HG03520 (cell line): ENCODE measurements at regions not wholly inside any gene's neighbourhood (a gene's known extent, or its start where the extent isn't known, plus 50 kb on each side); places are given as distances from the start of the nearest gene placed in this dataset.

Experiments
- ATAC-seq: cut with Tn5 transposase; IDR thresholded peaks from one replicate; pipeline ENCODE4 v1.9.1; 2021; ENCODE audit warnings: mild to moderate bottlenecking, moderate library complexity; ENCODE audit not compliant: unreplicated experiment

GRCh38 chr20:60962367-60963045 lies 289.6 kb upstream of the CDH4 start:
- ATAC-seq: no peak

- no peak for ATAC-seq
Measured at GRCh38 chr20:60963146-60963545, 288.9 kb upstream of the CDH4 start.

- ATAC-seq: no peak
Measured at GRCh38 chr20:60964911-60965310, 287.1 kb upstream of the CDH4 start.

GRCh38 chr20:60966031-60966430 lies 286.0 kb upstream of the CDH4 start:
- no peak for ATAC-seq

GRCh38 chr20:60966766-60967165 lies 285.3 kb upstream of the CDH4 start:
- ATAC-seq: no peak

GRCh38 chr20:60967431-60968316 lies 284.4 kb upstream of the CDH4 start:
- ATAC-seq: no peak

GRCh38 chr20:60968853-60969720 lies 283.0 kb upstream of the CDH4 start:
- ATAC-seq: no peak

GRCh38 chr20:60970601-60971000 lies 281.5 kb upstream of the CDH4 start:
- no peak for ATAC-seq

- no peak for ATAC-seq
Measured at GRCh38 chr20:60974022-60974421, 278.0 kb upstream of the CDH4 start.

- no peak for ATAC-seq
Measured at GRCh38 chr20:60974441-60974945, 277.6 kb upstream of the CDH4 start.

- no peak for ATAC-seq
Measured at GRCh38 chr20:60976139-60976538, 275.9 kb upstream of the CDH4 start.

GRCh38 chr20:60976913-60977312 lies 275.1 kb upstream of the CDH4 start:
- no peak for ATAC-seq

GRCh38 chr20:60977901-60978300 lies 274.2 kb upstream of the CDH4 start:
- no peak for ATAC-seq

GRCh38 chr20:60984666-60985065 lies 267.4 kb upstream of the CDH4 start:
- ATAC-seq: no peak

- ATAC-seq: no peak
Measured at GRCh38 chr20:60986506-60987156, 265.4 kb upstream of the CDH4 start.

GRCh38 chr20:60990061-60990460 lies 262.0 kb upstream of the CDH4 start:
- ATAC-seq: no peak

GRCh38 chr20:60990643-60991042 lies 261.4 kb upstream of the CDH4 start:
- ATAC-seq: no peak

- no peak for ATAC-seq
Measured at GRCh38 chr20:60993433-60994044, 258.5 kb upstream of the CDH4 start.

- ATAC-seq: no peak
Measured at GRCh38 chr20:60999250-60999649, 252.8 kb upstream of the CDH4 start.

- no peak for ATAC-seq
Measured at GRCh38 chr20:61002090-61002489, 250.0 kb upstream of the CDH4 start.
